ENCODE measurements at regions not wholly inside any gene's neighbourhood (a gene's known extent, or its start where the extent isn't known, plus 50 kb on each side); places are given as distances from the start of the nearest gene placed in this dataset.

DNA sequence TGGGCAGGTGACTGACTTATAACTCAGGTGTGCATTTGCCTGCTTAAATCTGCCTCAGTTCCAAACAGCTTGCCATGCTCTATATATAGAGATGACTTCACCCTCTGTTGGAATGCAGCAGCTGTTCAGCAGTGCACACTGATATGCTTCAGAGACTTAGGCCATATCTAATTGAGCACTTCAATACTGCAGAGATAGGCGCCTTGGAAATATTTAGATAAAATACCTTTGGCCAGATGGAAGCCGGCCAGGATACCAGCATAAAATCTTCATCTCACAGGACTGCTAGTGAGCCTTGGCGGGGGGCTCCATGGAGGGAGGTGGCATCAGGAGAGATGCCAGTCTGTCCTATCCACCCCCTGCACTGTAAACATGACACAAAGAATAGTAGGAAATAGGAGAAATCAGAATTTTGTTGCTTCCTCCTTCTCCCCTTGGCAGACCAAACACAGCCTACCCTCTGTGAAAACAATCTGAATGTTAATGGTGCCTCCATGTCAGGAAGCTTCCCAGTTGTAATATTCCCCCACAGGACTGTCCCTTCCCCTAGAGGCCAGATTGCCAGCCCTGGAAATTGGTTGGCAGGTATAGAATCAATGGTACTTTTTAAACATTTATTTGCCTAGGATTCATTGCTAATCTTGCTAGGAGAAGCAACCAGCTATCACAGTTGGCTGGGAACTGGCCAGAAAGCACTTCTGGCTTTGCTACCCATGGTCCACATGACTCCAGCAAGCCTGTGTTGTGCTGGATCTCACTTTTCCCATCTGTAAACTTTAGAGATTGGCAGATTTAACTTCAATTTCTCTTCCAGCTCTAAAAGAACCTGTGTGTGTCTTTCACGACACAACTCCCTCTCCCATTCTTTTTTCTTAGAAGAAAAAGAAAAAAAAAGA is 215.5 kb upstream of the KCNMB2 start:
- TF ChIP-seq CTCF (IDR thresholded peaks at IDR 0.05) (no peak), POLR2A (IDR thresholded peaks at IDR 0.05) (no peak), POLR2AphosphoS5 (IDR thresholded peaks at IDR 0.05) (no peak)

All from breast epithelium (tissue), 3 donors.